ENCODE measurements at regions not wholly inside any gene's neighbourhood (a gene's known extent, or its start where the extent isn't known, plus 50 kb on each side); places are given as distances from the start of the nearest gene placed in this dataset.

DNA sequence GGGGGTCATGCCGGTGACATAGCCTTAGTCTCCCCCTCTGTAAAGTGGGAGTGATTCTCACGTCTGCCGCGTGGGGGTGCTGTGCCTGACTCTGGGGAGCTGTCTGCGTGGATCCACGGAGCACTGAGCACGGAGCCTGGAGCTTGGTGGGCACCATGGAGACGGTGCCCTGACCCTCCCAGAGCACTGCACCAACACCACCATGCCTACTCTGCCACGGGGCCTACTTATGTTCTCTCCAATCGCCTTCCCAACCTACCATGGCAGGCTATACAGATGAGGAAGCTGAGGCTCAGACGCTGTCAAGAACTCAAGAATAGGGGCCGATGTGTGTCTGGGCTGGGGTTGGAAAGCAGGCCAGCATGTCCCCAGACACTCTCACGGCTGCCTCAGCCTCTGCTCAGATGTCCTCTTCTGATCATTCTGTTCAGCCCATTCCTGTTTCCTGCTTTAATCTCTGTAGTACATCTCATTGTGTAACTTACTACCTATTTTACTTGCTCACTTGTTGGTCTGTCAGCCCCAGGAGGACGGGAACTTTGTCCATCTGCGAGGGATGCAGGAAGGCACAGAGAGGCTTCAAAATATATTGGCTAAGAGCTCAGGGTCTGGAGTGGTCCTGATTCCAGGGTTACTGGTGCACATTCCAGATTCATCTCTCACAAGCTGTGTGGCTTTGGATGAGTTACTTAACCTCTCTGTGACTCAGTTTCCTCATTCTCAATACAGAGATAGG, 168.1 kb upstream of the HS6ST1 start:
- no peak overlapping the region for H3K4me2 ChIP-seq
- no peak for DNase-seq
- no peaks in the 10 kb centered on the region for H3F3A ChIP-seq (replicated peaks; ENCODE audit: insufficient read depth)
- H3K9me2 ChIP-seq: no peaks in the 10 kb centered on the region
- H2AFZ ChIP-seq (ENCODE audit: low read depth): no peak overlapping the region
- H3K79me2 ChIP-seq (ENCODE audit: insufficient read depth): no peaks in the 10 kb centered on the region
- CTCF ChIA-PET: no interaction called here
- no peak overlapping the region for H3K27ac ChIP-seq (ENCODE audit: low read depth in 2 of 2, low read length in 1 of 2)
- no peaks in the 10 kb centered on the region for H4K20me1 ChIP-seq (ENCODE audit: insufficient read depth)
- no peak overlapping the region for H3K9ac ChIP-seq
- WGBS (ENCODE audit: low lambda C conversion rate): 60% methylated on average over 10 of the region's 15 CpGs
- POLR2A ChIA-PET: interaction anchor here (1.0 kb wide), 1 partner anchor 108 kb away, joined by 3 read pairs; no protein-coding TSS in a partner anchor
- H3K9me3 ChIP-seq: no peaks in the 10 kb centered on the region
- no peaks in the 10 kb centered on the region for H3K27me3 ChIP-seq (ENCODE audit: insufficient read depth)
- no peaks in the 10 kb centered on the region for H3K4me1 ChIP-seq (ENCODE audit: control insufficient read depth in 1 of 2, insufficient read depth in 2 of 2, low read depth in 1 of 2, low read length in 1 of 2)
- no peak for TF ChIP-seq ELF1 (IDR thresholded peaks at IDR 0.05)
- no peak for TF ChIP-seq FOSL2 (IDR thresholded peaks at IDR 0.05; ENCODE audit: borderline replicate concordance, low read depth)
- H3K4me3 ChIP-seq (ENCODE audit: low read depth in 2 of 2, low read length in 1 of 2): no peak overlapping the region
- no peaks in the 10 kb centered on the region for H3K36me3 ChIP-seq (replicated peaks in 1 of 2; ENCODE audit: control insufficient read depth in 1 of 2, insufficient read depth in 2 of 2, low read length in 1 of 2)

DNA sequence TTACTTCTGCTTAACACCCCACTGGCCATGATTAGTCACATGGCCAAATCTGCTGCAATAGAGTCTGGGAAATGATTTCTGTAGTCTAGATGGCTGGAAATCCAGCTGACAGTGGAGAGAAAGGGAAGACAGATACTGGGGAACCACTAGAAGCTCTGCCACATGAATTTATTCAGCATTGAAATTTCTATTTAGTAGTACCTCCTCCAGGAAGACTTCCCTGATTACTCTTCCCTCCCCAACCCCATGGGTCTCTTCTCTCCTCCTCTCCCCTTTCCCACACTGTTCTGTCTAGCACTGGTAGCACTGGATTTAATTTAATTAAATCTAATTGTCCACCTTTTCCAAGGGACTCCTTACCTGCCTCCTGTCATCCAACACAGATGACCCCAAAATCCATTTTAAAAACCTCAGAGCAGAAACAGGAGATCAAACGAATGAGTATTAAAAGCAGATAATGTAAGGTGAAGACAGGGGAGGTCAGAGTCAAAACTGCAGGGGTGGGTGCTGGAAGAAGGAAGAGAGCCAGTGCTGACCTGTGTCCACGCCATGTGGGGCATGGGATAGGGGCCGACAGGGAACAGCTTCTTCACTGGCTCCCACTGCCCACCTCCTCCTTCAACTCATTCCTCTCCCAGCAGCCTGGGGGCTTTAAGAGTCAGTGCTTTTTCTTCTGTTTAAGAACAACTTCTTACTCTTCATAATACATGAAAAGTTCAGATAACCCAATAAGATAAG, 169.2 kb upstream of the HS6ST1 start:
- Histone ChIP-seq H3K9ac (no peak overlapping the region), H3F3A (replicated peaks; ENCODE audit: insufficient read depth) (no peaks in the 10 kb centered on the region), H4K20me1 (ENCODE audit: insufficient read depth) (no peaks in the 10 kb centered on the region), H3K27ac (ENCODE audit: low read depth in 2 of 2, low read length in 1 of 2) (no peak overlapping the region), H3K4me2 (no peak overlapping the region), H3K79me2 (ENCODE audit: insufficient read depth) (no peaks in the 10 kb centered on the region), H2AFZ (ENCODE audit: low read depth) (no peak overlapping the region), H3K4me3 (ENCODE audit: low read depth in 2 of 2, low read length in 1 of 2) (no peak overlapping the region), H3K9me2 (no peaks in the 10 kb centered on the region), H3K36me3 (replicated peaks in 1 of 2; ENCODE audit: control insufficient read depth in 1 of 2, insufficient read depth in 2 of 2, low read length in 1 of 2) (no peaks in the 10 kb centered on the region), H3K9me3 (no peaks in the 10 kb centered on the region), H3K27me3 (ENCODE audit: insufficient read depth) (no peaks in the 10 kb centered on the region), H3K4me1 (ENCODE audit: control insufficient read depth in 1 of 2, insufficient read depth in 2 of 2, low read depth in 1 of 2, low read length in 1 of 2) (no peaks in the 10 kb centered on the region)
- TF ChIP-seq RFX5 (IDR thresholded peaks at IDR 0.05; ENCODE audit: low read length) (no peak), MXI1 (IDR thresholded peaks at IDR 0.05; ENCODE audit: low read depth, low read length) (no peak), RCOR1 (IDR thresholded peaks at IDR 0.05; ENCODE audit: low read length) (no peak), NFIC (IDR thresholded peaks at IDR 0.05; ENCODE audit: borderline replicate concordance) (no peak), NRF1 (IDR thresholded peaks at IDR 0.05; ENCODE audit: low read depth, low read length) (no peak), GATA2 (CRISPR knock-in tag; IDR thresholded peaks at IDR 0.05) (no peak), TCF12 (IDR thresholded peaks at IDR 0.05) (no peak), POLR2AphosphoS5 (IDR thresholded peaks at IDR 0.05; ENCODE audit: low read depth, low read length) (no peak), RXRA (IDR thresholded peaks at IDR 0.05; ENCODE audit: borderline replicate concordance, low read depth) (no peak), FOSL2 (IDR thresholded peaks at IDR 0.05; ENCODE audit: borderline replicate concordance, low read depth) (no peak), SMC3 (IDR thresholded peaks at IDR 0.05; ENCODE audit: low read depth, low read length) (no peak), JUND (IDR thresholded peaks at IDR 0.05) (no peak), ELF1 (IDR thresholded peaks at IDR 0.05) (no peak)
- TF ChIP-seq, protein P1, sequence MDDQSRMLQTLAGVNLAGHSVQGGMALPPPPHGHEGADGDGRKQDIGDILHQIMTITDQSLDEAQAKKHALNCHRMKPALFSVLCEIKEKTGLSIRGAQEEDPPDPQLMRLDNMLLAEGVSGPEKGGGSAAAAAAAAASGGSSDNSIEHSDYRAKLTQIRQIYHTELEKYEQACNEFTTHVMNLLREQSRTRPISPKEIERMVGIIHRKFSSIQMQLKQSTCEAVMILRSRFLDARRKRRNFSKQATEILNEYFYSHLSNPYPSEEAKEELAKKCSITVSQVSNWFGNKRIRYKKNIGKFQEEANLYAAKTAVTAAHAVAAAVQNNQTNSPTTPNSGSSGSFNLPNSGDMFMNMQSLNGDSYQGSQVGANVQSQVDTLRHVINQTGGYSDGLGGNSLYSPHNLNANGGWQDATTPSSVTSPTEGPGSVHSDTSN (IDR thresholded peaks at IDR 0.05): no peak
- TF ChIP-seq, protein P2, sequence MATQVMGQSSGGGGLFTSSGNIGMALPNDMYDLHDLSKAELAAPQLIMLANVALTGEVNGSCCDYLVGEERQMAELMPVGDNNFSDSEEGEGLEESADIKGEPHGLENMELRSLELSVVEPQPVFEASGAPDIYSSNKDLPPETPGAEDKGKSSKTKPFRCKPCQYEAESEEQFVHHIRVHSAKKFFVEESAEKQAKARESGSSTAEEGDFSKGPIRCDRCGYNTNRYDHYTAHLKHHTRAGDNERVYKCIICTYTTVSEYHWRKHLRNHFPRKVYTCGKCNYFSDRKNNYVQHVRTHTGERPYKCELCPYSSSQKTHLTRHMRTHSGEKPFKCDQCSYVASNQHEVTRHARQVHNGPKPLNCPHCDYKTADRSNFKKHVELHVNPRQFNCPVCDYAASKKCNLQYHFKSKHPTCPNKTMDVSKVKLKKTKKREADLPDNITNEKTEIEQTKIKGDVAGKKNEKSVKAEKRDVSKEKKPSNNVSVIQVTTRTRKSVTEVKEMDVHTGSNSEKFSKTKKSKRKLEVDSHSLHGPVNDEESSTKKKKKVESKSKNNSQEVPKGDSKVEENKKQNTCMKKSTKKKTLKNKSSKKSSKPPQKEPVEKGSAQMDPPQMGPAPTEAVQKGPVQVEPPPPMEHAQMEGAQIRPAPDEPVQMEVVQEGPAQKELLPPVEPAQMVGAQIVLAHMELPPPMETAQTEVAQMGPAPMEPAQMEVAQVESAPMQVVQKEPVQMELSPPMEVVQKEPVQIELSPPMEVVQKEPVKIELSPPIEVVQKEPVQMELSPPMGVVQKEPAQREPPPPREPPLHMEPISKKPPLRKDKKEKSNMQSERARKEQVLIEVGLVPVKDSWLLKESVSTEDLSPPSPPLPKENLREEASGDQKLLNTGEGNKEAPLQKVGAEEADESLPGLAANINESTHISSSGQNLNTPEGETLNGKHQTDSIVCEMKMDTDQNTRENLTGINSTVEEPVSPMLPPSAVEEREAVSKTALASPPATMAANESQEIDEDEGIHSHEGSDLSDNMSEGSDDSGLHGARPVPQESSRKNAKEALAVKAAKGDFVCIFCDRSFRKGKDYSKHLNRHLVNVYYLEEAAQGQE (IDR thresholded peaks at IDR 0.05; ENCODE audit: low read depth, low read length): no peak
- TF ChIP-seq, protein P3, sequence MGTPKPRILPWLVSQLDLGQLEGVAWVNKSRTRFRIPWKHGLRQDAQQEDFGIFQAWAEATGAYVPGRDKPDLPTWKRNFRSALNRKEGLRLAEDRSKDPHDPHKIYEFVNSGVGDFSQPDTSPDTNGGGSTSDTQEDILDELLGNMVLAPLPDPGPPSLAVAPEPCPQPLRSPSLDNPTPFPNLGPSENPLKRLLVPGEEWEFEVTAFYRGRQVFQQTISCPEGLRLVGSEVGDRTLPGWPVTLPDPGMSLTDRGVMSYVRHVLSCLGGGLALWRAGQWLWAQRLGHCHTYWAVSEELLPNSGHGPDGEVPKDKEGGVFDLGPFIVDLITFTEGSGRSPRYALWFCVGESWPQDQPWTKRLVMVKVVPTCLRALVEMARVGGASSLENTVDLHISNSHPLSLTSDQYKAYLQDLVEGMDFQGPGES (IDR thresholded peaks at IDR 0.05; ENCODE audit: low read depth, low read length): no peak
- ChIA-PET CTCF (no interaction called here), POLR2A (interaction anchor here (1.0 kb wide), 1 partner anchor 109 kb away, joined by 3 read pairs; no protein-coding TSS in a partner anchor)
- no peak for DNase-seq
- 46% methylated on average over 3 of the region's 3 CpGs for WGBS (ENCODE audit: low lambda C conversion rate)

All from SK-N-SH (cell line).